ENCODE measurements at regions not wholly inside any gene's neighbourhood (a gene's known extent, or its start where the extent isn't known, plus 50 kb on each side); places are given as distances from the start of the nearest gene placed in this dataset.

DNA sequence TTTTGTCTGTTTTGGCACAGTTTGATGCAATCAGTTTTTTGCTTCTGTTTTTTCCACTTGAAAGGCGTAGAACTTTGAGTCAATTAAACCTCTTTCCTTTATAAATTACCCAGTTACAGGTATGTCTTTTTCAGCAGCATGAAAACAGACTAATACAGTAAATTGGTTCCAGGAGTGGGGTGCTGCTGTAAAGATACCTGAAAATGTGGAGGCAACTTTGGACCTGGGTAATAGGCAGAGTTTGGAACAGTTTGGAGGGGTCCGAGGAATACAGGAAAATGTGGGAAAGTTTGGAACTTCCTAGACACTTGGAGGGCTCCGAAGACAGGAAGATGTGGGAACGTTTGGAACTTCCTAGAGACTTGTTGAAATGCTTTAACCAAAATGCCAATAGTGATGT lies 2022.2 kb downstream of the MAT2B start:
- in situ Hi-C loops (cut with MboI; ENCODE audit: low sequenced_read_pairs), result no loop called here

DNA sequence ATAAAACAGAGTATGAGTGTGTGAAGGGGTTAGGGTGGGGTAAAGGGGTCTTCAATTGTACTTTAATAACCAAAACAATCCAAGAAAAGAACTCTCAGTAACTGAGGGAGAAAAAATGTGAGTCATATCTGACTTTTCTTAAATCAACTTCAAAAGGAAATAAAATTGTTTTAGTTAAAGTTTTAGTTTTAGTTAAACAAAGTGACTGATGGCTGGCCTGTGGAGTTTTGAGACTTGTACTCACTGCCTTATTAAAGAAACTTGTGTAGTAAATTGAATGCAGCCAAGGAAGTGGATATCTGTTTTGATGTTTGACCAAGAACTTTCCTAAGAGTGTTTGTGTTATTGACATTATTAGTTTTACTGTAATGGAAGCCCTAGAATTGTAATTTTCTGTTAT lies 2032.6 kb downstream of the MAT2B start:
- in situ Hi-C loops (cut with MboI; ENCODE audit: low sequenced_read_pairs), result no loop called here

DNA sequence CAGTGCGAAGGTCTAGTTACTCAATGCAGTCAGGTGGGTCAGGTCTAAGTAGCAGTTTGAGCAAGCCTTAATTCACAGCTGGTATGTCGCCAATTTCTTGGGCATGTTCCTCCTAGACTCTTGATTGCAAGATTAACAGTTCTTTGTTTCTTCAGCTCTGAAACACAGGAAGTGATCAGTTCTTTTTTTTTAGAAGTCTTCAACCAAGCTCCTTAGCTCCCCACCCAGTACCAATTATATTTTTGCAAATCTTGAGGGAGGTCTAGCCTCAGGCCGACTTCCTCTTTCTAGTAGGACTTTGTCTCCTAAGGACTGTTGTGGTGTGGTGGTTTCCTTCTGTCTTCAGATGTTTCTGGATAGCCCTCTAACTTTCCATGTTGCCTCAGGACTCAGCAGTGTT lies 2054.2 kb downstream of the MAT2B start:
- in situ Hi-C loops (cut with MboI; ENCODE audit: low sequenced_read_pairs), result no loop called here

DNA sequence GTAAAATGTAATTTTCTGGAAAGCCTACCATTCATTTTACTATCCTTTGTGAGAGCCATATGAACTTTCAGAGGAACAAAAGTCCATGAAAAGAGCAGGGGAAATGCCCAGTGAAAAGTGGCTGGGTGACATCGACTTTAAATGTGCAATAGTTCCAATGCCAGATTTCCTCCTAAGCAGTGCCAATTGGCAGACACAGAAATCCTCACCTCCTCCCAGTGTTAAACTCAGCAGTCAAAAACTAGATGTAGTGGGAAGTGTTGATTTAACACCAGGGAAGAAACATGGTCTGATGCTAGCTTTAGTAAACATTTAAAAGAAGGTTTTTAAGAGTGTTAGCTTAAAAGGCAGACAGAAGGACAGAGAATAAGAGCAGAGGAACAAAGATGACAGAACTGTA lies 2055.2 kb downstream of the MAT2B start:
- in situ Hi-C loops (cut with MboI; ENCODE audit: low sequenced_read_pairs), result no loop called here

DNA sequence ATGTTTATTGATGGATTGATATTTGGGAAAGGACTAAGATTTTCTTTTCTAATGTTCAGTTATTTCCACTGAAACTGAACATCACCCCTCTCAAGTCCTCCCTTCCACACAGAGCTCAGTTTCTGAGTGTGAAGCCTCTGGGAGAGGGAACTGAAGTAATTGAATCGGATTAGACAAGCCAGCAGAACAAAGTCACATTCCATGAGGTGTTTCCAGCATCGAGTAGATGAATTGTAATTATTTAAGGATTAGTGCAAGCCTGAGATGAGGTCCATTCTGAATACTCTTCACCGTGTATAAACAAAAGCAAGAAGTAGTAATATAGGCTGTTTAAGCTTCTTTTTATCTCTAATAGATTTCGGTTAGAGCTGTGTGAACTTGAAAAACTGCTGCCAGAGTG lies 2060.5 kb downstream of the MAT2B start:
- in situ Hi-C loops (cut with MboI; ENCODE audit: low sequenced_read_pairs), result no loop called here

DNA sequence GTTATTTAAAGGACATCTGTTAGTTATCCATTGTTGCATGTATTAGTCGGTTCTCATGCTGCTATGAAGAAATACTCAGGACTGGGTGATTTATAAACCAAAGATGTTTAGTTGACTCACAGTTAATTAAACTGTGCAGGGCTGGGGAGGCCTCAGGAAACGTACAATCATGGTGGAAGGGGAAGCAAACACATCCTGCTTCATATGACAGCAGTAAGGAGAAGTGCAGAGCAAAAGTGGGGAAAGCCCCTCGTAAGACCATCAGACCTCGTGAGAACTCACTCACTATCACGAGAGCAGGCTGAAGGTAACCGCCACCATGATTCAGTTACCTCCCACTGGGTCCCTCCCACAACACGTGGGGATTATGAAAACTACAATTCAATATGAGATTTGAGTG lies 2064.1 kb downstream of the MAT2B start:
- in situ Hi-C loops (cut with MboI; ENCODE audit: low sequenced_read_pairs), result no loop called here

DNA sequence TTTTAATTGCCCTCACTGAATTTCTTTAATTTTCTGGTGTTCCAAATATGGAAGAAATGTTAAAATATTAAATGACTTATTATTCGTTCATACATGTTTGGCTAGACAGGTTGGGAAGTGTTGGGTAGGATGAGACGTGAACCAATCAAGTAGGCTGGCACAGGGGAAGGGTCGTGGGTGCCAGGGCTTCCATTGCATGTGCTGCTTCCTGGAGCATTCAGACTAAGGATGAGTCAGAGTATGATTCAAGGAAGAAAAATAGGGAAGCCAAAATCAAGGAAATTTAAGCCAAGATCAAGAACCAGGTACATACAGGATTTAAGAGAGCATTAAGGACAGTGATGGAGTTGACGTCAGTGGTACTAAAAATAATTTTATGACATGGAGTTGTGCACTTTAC lies 2068.0 kb downstream of the MAT2B start:
- in situ Hi-C loops (cut with MboI; ENCODE audit: low sequenced_read_pairs), result no loop called here

DNA sequence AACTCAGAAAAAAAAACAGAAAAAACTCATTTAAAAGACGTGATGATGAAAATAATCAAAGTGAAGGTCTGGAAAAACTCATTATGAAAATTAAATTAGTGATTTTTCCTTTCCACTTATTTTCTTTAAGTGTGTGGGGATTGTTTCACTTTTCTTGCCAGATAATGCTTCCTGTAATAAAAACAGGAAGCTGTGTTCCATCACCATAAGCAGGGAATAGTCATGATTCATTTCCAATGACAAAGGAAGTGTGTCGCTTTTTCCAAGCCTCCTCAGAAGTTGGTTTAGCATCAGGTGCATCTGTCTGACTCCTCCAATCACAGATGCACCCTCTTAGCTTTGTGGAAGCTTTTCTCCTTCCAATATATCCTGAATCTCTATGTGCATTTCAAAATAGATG lies 2068.7 kb downstream of the MAT2B start:
- in situ Hi-C loops (cut with MboI; ENCODE audit: low sequenced_read_pairs), result no loop called here

DNA sequence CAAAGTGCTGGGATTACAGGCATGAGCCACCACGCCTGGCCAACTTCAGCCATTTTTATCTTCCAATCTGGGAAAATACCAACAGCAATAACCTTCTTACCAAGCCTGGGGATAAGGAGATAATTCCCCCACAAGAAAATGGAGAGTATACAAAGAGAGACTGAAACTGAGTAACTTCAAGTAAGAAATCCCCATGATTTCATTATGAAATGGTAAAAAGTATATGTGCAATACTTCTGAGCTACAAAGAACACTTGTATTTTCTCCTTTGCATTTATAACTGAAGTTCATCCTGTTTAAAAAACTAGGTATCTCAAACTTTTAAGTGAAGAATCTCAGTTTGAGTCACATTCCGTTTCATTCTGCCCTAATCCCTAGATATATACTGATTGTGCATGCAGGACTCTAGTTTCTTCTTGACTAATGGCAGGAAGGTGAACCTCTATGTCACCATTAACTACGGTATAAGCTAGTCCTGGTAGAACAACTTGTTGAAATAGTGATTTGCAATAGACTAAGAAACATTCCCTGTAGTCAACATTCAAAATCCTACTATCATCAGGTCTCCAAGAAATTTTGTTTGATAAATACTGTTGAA lies 2071.4 kb downstream of the MAT2B start:
- in situ Hi-C loops (cut with MboI; ENCODE audit: low sequenced_read_pairs), result no loop called here

DNA sequence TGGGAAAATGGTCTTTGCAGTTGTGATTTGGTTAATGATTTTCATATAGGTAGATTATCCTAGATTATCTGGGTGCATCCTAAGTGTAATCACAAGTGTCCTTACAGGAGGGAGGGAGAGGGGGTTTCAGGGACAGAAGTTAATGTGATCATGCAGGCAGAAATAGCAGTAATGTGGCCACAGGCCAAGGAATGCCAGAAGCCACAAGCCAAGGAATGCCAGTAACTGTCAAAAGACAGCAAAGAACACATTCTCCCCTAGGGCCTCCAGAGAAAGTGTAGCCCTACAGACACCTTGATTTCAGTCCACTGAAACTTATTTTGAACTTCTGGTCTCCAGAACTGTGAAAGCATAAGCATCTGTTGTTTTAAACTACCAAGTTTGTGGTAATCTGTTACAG lies 2074.5 kb downstream of the MAT2B start:
- in situ Hi-C loops (cut with MboI; ENCODE audit: low sequenced_read_pairs), result no loop called here

DNA sequence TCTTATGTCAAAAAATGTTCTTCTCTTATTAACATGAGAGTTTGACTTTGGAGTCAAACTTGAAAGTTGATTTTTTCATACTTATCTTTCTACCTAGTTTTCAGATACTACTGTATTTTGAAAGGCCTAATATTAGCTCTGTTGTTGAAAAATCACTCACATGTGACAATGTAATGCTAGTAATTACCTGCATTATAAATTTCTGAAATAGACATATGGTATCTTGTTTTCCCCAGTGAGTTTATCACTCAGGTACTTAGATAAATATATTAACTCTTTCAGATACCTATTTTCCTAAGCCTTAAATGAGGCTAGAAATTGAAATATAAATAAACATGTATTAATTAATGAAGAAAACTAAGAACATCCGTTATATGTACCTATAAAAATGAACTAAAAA lies 2089.3 kb downstream of the MAT2B start:
- in situ Hi-C loops (cut with MboI; ENCODE audit: low sequenced_read_pairs), result no loop called here

DNA sequence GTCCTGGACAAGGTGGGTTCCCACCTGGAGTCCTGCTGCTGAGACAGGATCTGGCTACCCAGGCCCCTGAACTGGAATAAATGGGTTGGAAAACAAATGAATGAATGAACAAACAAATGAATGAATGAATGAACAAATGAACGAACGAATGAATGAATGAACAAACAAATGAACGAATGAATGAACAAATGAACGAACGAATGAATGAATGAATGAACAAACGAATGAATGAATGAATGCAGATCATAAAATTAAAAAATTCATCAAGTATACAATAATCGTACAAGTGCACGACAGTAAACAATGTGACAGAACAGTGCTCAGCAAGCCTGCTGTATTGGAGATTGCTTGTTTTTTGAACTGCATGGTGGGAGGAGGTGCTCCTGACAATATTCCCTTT lies 2097.1 kb downstream of the MAT2B start:
- in situ Hi-C loops (cut with MboI; ENCODE audit: low sequenced_read_pairs), result no loop called here

DNA sequence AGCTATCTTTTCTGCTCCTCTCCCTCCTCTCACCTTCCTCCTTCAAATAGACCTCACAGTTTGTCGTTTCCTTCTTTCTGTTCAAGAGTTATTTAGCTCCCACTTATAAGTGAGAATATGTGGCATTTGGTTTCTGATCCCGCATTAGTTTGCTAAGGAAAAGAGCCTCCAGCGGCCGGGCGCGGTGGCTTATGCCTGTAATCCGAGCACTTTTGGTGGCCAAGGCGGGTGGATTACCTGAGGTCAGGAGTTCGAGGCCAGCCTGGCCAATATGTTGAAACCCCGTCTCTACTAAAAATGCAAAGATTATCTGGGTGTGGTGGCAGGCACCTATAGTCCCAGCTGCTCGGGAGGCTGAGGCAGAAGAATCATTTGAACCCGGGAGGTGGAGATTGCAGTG lies 2101.6 kb downstream of the MAT2B start:
- in situ Hi-C loops (cut with MboI; ENCODE audit: low sequenced_read_pairs), result no loop called here

DNA sequence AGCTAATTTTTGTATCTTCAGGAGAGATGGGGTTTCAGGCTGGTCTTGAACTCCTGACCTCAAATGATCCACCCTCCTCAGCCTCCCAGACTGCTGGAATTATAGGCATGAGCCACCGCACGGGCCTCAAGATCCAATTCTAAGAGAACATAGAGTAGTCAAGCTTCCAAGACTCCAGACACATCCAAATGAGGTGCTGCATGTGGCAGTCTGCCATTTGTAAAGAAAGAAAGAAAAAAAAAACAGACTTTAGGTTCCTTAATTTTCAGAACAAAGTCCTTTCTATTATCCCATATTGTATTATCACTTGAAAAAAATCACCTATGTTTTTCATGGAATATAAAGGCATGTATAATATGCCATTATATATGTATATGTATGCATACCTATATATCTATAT lies 2104.5 kb downstream of the MAT2B start:
- in situ Hi-C loops (cut with MboI; ENCODE audit: low sequenced_read_pairs), result no loop called here

DNA sequence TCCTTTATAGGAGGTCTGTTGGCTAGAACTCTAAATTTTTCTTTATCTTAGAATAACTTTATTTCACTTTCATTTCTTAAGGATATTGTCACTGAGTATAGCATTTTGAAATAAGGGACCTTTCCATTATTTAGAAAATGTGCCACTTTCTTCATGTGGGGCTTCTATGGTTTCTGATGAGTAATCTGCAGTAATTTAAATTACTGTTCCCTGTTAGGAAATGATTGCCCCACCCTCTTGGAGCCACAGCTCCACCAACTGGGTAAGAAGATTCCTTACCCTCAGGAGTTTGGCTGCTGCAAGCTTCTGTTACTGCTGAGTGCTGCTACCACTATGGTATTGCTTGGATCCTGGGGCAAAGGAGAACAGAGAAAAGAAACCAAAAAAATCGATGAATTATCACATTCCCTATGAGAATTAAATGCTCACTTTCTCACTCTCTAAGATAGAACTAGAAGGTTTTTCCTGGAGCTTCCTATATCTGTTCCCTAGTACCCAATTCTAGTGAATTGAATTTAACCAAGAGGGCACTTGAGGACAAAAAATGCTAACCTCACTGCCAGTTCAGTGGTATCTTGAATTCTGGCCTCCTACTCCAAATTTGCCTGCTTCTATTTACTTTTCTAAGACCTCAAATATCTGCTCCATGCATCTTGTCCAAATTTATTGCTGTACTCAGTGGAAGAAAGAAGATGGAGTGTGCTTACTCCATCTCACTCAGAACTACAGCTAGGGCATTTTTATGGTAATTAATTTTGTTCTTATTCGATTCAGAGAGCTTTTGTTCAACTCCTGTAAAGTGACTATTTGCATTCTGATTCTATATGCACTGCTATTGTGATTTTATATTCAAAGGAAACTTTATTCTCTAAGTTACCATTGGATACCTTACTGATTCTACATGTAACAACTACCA lies 2111.3 kb downstream of the MAT2B start:
- in situ Hi-C loops (cut with MboI; ENCODE audit: low sequenced_read_pairs), result no loop called here

DNA sequence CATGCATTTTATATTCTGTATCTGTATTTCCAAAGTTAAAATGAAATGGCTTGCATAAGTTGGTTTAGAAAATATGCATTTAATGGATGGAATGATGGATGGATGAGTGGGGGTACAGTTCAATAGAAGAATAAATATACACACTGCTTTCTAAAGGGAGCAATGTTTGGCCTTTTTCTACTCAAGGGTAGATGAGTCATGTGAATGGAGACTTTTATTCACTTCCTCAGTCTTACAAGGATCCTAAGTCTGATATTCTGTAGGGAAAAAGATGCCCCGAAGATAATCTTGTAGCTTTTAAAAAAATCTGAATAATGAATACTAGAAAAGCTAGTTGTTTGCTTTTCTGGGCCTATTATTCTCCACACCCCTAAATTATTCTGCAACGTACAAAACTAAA lies 2112.1 kb downstream of the MAT2B start:
- in situ Hi-C loops (cut with MboI; ENCODE audit: low sequenced_read_pairs), result no loop called here

DNA sequence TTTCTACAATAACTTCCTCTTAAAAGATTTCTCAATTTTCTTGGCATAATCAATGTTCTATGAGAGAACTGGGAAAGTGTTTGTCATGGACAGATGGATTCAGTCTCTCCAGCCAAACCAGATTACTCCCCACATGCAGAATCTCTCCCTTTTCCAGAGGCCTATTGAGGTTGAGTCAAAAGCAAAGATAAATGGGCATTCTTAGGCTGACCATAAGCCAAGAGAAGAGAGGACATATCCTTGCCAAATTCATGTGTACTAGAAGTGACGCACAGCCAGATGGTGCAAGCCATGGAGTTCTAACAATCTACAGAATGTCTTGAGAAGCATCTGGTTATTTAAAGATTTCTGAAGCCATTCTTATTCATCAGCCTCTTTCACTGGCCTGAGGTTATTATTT lies 2115.0 kb downstream of the MAT2B start:
- in situ Hi-C loops (cut with MboI; ENCODE audit: low sequenced_read_pairs), result no loop called here

DNA sequence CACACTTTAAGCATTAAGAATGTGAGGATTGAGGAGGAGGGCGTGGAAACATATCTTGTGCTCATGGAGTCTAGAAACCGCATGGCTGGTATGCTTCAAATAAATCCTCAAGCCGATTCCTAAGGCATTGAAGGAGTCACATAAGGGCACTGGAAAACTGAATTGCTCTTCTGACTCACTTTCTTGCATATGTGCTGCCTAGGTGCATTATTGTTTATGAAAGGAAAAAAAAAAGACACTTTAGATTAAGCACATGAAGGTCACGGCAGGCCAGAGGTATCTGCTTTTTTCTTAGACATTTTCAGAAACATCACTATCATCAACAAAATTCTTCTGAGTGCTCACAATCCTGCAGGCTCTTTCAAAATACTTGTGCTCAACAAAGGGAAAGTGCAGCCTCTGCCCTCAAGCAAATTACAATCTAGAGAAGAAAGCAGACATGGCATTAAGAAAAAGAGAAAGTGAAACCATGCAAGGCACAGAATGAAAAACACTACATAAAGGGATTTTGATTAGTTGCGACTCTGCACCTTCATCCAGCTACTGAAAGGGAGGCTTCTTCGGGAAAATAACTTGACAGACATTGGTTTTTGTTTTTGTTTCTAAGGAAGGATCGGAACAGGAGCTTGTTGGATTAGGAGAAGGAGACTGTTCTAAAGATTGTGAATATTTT lies 2117.6 kb downstream of the MAT2B start:
- in situ Hi-C loops (cut with MboI; ENCODE audit: low sequenced_read_pairs), result no loop called here

DNA sequence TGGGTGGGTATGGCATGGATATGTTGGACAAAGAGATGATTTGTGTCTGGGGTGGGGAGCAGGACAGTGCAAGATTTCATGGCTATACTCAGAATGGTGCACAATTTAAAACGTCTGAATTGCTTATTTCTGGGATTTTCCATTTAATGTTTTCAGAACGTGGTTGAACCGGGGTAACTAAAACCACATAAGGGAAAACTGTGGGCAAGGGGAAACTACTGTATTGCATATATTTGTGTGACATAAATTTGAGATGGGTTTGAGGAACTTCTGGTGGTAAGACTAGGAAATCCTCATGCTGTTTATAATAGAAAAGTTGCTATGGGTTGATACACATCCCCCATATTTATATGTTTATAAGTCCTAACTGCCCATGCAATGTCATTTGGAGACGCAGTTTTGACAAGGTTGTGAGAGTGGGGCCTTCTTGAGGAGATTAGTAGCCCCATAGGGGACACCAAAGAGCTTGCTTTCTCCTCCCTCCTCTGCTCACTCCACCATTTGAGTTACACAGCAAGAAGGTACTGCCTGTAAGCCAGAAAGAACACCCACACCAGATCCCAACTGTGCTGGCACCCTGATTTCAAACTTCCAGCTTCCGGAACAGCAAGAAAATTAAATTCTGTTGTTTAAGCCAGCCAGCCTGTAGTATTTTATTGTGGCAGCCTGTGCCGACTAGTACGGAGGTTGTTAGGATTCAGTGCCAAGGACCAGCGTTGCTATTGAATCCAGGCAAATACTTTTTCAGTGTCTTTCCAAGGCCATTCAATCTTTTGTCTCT lies 2118.9 kb downstream of the MAT2B start:
- in situ Hi-C loops (cut with MboI; ENCODE audit: low sequenced_read_pairs), result no loop called here

DNA sequence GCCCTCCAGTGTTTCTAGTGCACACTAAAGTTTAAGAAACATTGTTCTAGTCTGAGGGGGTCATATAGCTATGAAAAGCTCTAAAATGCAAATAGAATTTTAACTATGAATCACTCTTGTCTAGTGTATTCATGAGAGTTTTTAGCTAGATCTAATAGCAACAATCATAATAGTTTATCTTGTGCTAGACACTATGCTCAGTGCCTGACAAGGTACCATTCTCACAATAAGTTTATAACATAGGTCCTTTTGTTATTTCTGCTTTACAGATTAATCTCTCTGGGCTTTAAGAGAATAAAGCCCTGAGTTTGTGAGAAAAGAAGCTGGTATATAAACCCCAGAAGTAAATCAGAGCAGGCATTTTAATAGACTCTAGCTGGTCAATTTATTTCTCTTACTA lies 2120.7 kb downstream of the MAT2B start:
- in situ Hi-C loops (cut with MboI; ENCODE audit: low sequenced_read_pairs), result no loop called here

DNA sequence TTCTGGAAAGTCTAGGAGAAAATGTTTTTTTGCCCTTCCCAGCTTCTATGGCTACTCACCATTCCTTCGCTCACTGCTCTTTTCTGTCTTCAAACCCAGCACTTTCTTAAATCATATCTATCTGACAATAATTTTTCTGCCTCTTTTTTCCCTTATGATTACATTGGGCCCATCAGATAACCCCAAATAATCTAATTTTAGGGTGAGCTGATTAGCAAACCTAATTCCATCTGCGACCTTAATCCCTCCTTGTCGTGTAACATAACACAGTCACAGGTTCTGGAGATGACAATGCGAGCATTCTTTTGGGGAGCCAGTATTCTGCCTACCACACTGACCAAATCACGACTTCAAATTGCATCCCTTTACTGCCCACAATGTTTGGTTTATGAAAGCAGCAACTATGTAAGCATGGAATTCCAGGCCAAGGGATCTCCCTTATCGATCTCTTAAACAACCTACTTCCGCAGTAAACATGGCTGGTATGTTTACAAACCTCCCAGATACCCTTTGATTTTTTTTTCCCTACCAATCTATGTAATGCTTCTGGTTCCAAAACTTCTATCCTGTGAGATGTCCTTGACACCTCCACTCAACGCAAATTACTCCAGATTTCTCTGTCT lies 2122.2 kb downstream of the MAT2B start:
- in situ Hi-C loops (cut with MboI; ENCODE audit: low sequenced_read_pairs), result no loop called here
